Psoas muscle (tissue), 7 donors: ENCODE measurements at regions not wholly inside any gene's neighbourhood (a gene's known extent, or its start where the extent isn't known, plus 50 kb on each side); places are given as distances from the start of the nearest gene placed in this dataset.

ENCODE experiments used
- ATAC-seq, 4 donors: fragments of 200-7000 bp; cut with Tn5 transposase; one replicate each; pipeline ENCODE4 v1.9.1; 2020; ENCODE audit warnings: moderate library complexity in 3 of 4, mild to moderate bottlenecking in 2 of 4
- DNase-seq, 2 donors: peaks; one replicate each; pipeline ENCODE4 v3.0.0-alpha.2; 2020
- H3K27ac ChIP-seq: fragments of 200-600 bp; one replicate; pipeline ENCODE4 v1.8.0; 2022
- H3K27me3 ChIP-seq, 3 donors: fragments of 200-600 bp in 1 of 3; one replicate each; pipeline versions ENCODE4 v1.6.1 to v1.8.0; 2013 to 2022; ENCODE audit warnings: low read length in 2 of 3, mild to moderate bottlenecking in 2 of 3, moderate library complexity in 1 of 3; ENCODE audit not compliant: insufficient read depth in 3 of 3
- H3K36me3 ChIP-seq, 2 donors: fragments of 200-600 bp in 1 of 2; one replicate each; pipeline versions ENCODE4 v1.6.1 to v1.8.0; 2013 to 2022; ENCODE audit warnings: low read depth in 1 of 2, mild to moderate bottlenecking in 1 of 2, moderate library complexity in 1 of 2; ENCODE audit not compliant: insufficient read depth in 1 of 2
- H3K4me1 ChIP-seq: fragments of 200-600 bp; one replicate; pipeline ENCODE4 v1.8.0; 2022
- H3K4me3 ChIP-seq: fragments of 200-600 bp; one replicate; pipeline ENCODE4 v1.8.0; 2022; ENCODE audit warnings: mild to moderate bottlenecking
- H3K9me3 ChIP-seq: fragments of 200-600 bp; one replicate; pipeline ENCODE4 v1.8.0; 2022
- WGBS, 3 donors: extraction: QIAGEN DNeasy Blood & Tissue Kit; methylation state at CpG; one replicate each; pipeline versions ENCODE4 v1.1.6 to v1.1.7; 2013; 5-methylcytosine and 5-hydroxymethylcytosine counted together
- intact Hi-C, 2 donors: fragments of 100-400 bp; cut with DNase I; formaldehyde crosslinking; loops; one replicate each; pipeline versions ENCODE4 v1.11.0 to v1.14.2; 2022
- TF ChIP-seq, protein P1 (sequence below): fragments of 200-600 bp; IDR thresholded peaks from one replicate; pipeline ENCODE4 v1.8.0; 2022; ENCODE audit warnings: antibody characterized with exemption
- donor health status: healthy with polysubstance abuse.
- donor health status: DM: no; HTN: no; CAD: no; lungs with moderate emphysema.
- donor health status: Bipolar disorder and iron deficiency.
- donor health status: healthy.
- donor health status: DM: yes; HTN: yes; CAD: no.
- donor health status: DM: no; HTN: no; CAD: no.
- donor health status: DM: yes; HTN: yes; CAD: no.

DNA sequence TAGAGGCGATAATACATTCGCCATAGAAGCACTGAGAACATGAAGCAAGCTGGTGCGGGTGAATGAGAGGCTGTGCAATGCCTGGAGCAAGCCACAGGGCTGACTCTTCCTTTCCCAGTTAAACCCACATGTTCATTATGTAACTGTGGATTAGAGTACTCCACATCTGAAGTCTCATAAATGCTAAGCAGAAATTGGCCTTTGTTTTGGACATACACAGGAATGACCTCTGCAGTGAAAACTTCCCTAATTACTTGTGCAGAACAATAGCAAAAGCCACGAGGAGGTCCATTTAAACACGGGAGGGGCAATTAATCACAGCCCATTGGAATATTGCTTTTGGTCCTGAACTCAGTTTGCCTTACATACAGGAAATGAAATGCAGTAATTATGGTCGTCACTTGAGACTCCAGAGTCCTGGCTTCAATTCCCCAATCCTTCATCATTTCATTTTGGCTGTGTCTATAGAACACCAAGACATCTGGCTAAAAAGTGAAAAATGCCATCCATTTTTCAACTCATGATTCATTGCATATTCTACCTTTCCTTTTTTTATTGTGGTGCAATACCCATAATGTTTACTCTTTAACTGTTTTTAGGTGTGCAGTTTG, 78.7 kb upstream of the CXCL12 start:
- TF ChIP-seq, protein P1, sequence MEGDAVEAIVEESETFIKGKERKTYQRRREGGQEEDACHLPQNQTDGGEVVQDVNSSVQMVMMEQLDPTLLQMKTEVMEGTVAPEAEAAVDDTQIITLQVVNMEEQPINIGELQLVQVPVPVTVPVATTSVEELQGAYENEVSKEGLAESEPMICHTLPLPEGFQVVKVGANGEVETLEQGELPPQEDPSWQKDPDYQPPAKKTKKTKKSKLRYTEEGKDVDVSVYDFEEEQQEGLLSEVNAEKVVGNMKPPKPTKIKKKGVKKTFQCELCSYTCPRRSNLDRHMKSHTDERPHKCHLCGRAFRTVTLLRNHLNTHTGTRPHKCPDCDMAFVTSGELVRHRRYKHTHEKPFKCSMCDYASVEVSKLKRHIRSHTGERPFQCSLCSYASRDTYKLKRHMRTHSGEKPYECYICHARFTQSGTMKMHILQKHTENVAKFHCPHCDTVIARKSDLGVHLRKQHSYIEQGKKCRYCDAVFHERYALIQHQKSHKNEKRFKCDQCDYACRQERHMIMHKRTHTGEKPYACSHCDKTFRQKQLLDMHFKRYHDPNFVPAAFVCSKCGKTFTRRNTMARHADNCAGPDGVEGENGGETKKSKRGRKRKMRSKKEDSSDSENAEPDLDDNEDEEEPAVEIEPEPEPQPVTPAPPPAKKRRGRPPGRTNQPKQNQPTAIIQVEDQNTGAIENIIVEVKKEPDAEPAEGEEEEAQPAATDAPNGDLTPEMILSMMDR, result no peak
- Histone ChIP-seq H3K36me3 (no peaks in the 10 kb centered on the region), H3K27ac (no peak overlapping the region), H3K4me3 (no peak overlapping the region), H3K9me3 (no peaks in the 10 kb centered on the region), H3K4me1 (no peaks in the 10 kb centered on the region), H3K27me3 (no peaks in the 10 kb centered on the region)
- ATAC-seq (no peak), DNase-seq (no peak)
- intact Hi-C loops, result no loop called here
- WGBS, 3 donors, result 52 to 62% (median 54%) methylated on average over 6 of the region's 6 CpGs

DNA sequence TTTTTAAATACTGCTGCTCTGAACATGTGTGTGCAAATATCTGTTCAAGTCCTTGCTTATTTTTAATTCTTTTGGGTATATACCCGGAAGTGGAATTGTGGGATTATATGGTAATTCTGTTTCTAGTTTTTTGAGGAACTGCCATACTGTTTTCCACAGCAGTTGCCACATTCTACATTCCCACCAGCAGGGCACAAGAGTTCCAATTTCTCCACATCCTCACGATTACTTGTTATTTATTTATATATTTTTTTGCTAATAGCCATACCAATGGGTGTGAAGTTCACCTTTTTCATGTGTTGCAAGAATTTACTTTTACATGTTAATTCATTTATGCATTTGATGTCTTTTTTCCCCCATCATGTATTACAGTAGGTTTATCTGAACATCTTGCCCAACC, 79.6 kb upstream of the CXCL12 start:
- 39 to 42% (median 41%) methylated on average over 2 of the region's 2 CpGs for WGBS, 3 donors
- no peaks in the 10 kb centered on the region for H3K27me3 ChIP-seq
- ATAC-seq, result no peak
- TF ChIP-seq, protein P1, result no peak
- no peaks in the 10 kb centered on the region for H3K9me3 ChIP-seq
- intact Hi-C loops, result no loop called here
- no peak overlapping the region for H3K4me3 ChIP-seq
- no peak overlapping the region for H3K27ac ChIP-seq
- no peaks in the 10 kb centered on the region for H3K4me1 ChIP-seq
- no peak for DNase-seq
- no peaks in the 10 kb centered on the region for H3K36me3 ChIP-seq

DNA sequence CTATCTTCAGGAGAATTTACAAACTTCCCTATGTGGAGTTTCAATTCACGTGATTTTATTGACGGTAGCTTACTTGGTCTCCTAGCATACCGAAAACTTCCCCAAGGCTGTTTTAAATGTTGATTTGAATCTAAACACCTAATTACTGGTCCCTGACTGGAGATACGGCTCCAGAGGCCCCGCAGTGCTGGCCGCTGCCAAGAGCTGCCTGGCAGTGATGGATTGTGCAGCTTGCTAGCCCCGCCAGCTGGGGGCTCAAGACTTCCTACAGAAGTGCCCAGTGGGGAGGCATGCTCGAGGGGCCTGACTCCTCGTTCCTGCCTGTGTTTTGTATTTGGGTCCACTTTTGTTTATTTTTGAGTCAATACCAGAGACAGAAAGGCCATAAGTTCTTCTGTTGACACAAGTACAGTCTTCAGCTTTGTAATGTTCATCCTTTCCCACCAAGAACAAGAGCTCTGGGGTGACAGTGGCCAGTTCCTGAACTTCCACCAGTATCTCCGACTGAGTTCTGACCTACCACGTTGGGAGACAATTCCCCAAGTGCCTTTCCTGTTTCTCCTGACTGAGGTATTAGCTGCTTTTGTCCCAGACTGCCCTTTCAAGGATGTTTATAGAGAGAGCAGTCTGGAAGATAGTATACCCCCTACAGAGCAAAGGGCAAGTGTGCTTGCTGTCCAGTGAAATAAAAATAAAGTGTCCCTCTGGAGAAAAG, 80.7 kb upstream of the CXCL12 start:
- 78 to 80% (median 79%) methylated on average over 11 of the region's 11 CpGs for WGBS, 3 donors
- intact Hi-C loops, result no loop called here

DNA sequence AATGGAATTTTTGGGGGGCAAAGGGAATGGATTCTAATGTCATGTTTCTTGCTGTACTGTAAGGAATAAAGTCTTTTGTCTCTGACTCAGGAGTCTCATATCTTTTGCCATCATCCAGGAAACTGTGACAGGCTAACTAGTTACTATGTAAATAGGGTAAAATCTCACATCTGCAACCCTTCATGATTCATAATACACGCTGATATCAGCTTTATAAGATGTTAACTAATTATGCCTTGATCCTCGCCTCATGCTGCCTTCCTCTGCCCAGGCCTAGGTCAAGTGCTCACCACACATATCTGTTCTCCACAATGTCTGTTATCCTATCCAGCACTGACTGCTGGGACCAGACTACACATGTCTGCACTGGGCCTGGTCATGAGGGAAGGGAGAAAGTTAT, 81.3 kb upstream of the CXCL12 start:
- H3K4me3 ChIP-seq, result no peak overlapping the region
- TF ChIP-seq, protein P1, result no peak
- 95 to 98% (median 96%) methylated on average over 2 of the region's 2 CpGs for WGBS, 3 donors
- intact Hi-C loops, result no loop called here
- no peak overlapping the region for H3K27ac ChIP-seq
- H3K4me1 ChIP-seq, result peaks cover 11% of the 10 kb centered on the region
- no peaks in the 10 kb centered on the region for H3K27me3 ChIP-seq
- no peak for DNase-seq
- ATAC-seq, result no peak
- H3K36me3 ChIP-seq, result no peaks in the 10 kb centered on the region
- H3K9me3 ChIP-seq, result no peaks in the 10 kb centered on the region

More for the DNA sequence above, 80.7 kb upstream of the CXCL12 start:
- Histone ChIP-seq H3K27me3 (no peaks in the 10 kb centered on the region), H3K27ac (no peak overlapping the region), H3K36me3 (no peaks in the 10 kb centered on the region), H3K9me3 (no peaks in the 10 kb centered on the region), H3K4me1 (peaks cover 4% of the 10 kb centered on the region), H3K4me3 (no peak overlapping the region)
- TF ChIP-seq, protein P1, result no peak
- no peak for ATAC-seq
- no peak for DNase-seq
